Kasumi-1 (cell line): ENCODE measurements at regions not wholly inside any gene's neighbourhood (a gene's known extent, or its start where the extent isn't known, plus 50 kb on each side); places are given as distances from the start of the nearest gene placed in this dataset.
A peak's percentile ranks its signal among the peaks of the same experiment; 100 is the strongest.
"Not testable (repeated sequence)": the region's sequence is repeated elsewhere in the genome, so short reads cannot be mapped to it uniquely, and the experiment has no call there.

Experiments
- DNase-seq, 2 experiments: peaks; one replicate each; lab custom pipeline; 2025; lab: John Stamatoyannopoulos, UW

- DNase-seq: no peak
These were observed 124.9 kb upstream of the ZNF608 start for GRCh38 chr5:124871303-124871702.

- no peak for DNase-seq
These were observed 125.6 kb upstream of the ZNF608 start for GRCh38 chr5:124872086-124872485.

- DNase-seq: no peak
These were observed 126.2 kb upstream of the ZNF608 start for GRCh38 chr5:124872615-124873014.

- no peak for DNase-seq
These were observed 126.7 kb upstream of the ZNF608 start for GRCh38 chr5:124873188-124873587.

GRCh38 chr5:124873713-124874112 lies 127.3 kb upstream of the ZNF608 start:
- DNase-seq: no peak

GRCh38 chr5:124876566-124876965 lies 130.1 kb upstream of the ZNF608 start:
- DNase-seq: no peak

- no peak for DNase-seq
These were observed 130.5 kb upstream of the ZNF608 start for GRCh38 chr5:124876983-124877382.

GRCh38 chr5:124877501-124878146 lies 131.2 kb upstream of the ZNF608 start:
- DNase-seq: no peak

GRCh38 chr5:124878583-124879342 lies 132.3 kb upstream of the ZNF608 start:
- DNase-seq: peak; percentile 58 to 72

GRCh38 chr5:124880903-124881697 lies 134.7 kb upstream of the ZNF608 start:
- peak; percentile 88 to 90 for DNase-seq

GRCh38 chr5:124883681-124884080 lies 137.2 kb upstream of the ZNF608 start:
- DNase-seq: no peak

GRCh38 chr5:124884114-124884513 lies 137.7 kb upstream of the ZNF608 start:
- no peak for DNase-seq

GRCh38 chr5:124885490-124885889 lies 139.1 kb upstream of the ZNF608 start:
- no peak for DNase-seq

GRCh38 chr5:124887223-124887622 lies 140.8 kb upstream of the ZNF608 start:
- no peak for DNase-seq

GRCh38 chr5:124888050-124888506 lies 141.6 kb upstream of the ZNF608 start:
- DNase-seq: peak; percentile 51 to 71

- no peak for DNase-seq
These were observed 142.4 kb upstream of the ZNF608 start for GRCh38 chr5:124888622-124889485.

- no peak for DNase-seq
These were observed 143.0 kb upstream of the ZNF608 start for GRCh38 chr5:124889486-124889825.

- DNase-seq: no peak
These were observed 143.4 kb upstream of the ZNF608 start for GRCh38 chr5:124889850-124890249.

GRCh38 chr5:124890442-124890841 lies 144.0 kb upstream of the ZNF608 start:
- DNase-seq: not testable (repeated sequence)

- DNase-seq: no peak
These were observed 144.7 kb upstream of the ZNF608 start for GRCh38 chr5:124891179-124891578.

GRCh38 chr5:124892185-124892848 lies 145.9 kb upstream of the ZNF608 start:
- DNase-seq: no peak
